Mesendoderm (in vitro differentiated cells): ENCODE measurements at regions not wholly inside any gene's neighbourhood (a gene's known extent, or its start where the extent isn't known, plus 50 kb on each side); places are given as distances from the start of the nearest gene placed in this dataset.
"Not testable (repeated sequence)": the region's sequence is repeated elsewhere in the genome, so short reads cannot be mapped to it uniquely, and the experiment has no call there.

ENCODE experiments used
- DNase-seq: peaks from one replicate; pipeline ENCODE4 v3.0.0; 2013
- H2AK5ac ChIP-seq: 2 replicates; pipeline ENCODE4 v1.6.1; 2013; ENCODE audit warnings: low read length, inconsistent platforms
- H2BK120ac ChIP-seq: 2 replicates; pipeline ENCODE4 v1.6.1; 2013; ENCODE audit warnings: low read depth, mild to moderate bottlenecking, low read length, moderate library complexity, mixed read lengths
- H2BK15ac ChIP-seq: replicated peaks from 2 replicates; pipeline ENCODE4 v1.6.1; 2013; ENCODE audit warnings: low read depth, mild to moderate bottlenecking, moderate library complexity
- H2BK5ac ChIP-seq: 2 replicates; pipeline ENCODE4 v1.6.1; 2013; ENCODE audit warnings: low read length, inconsistent platforms
- H3K18ac ChIP-seq: 2 replicates; pipeline ENCODE4 v1.6.1; 2013; ENCODE audit warnings: mild to moderate bottlenecking, low read length, mixed read lengths
- H3K23ac ChIP-seq: one replicate; pipeline ENCODE4 v1.6.1; 2013; ENCODE audit warnings: low read length
- H3K27ac ChIP-seq: 2 replicates; pipeline ENCODE4 v1.5.1; 2013; ENCODE audit warnings: low read depth, mild to moderate bottlenecking, inconsistent platforms, low read length, moderate library complexity
- H3K27me3 ChIP-seq: 2 replicates; pipeline ENCODE4 v1.6.1; 2013; ENCODE audit warnings: low read length, control low read depth, mild to moderate bottlenecking, inconsistent platforms; ENCODE audit not compliant: insufficient read depth, poor library complexity
- H3K36me3 ChIP-seq: 2 replicates; pipeline ENCODE4 v1.6.1; 2013; ENCODE audit warnings: low read length, inconsistent platforms; ENCODE audit not compliant: control insufficient read depth, insufficient read depth
- H3K4ac ChIP-seq: one replicate; pipeline ENCODE4 v1.6.1; 2013; ENCODE audit warnings: low read depth, mild to moderate bottlenecking, low read length, moderate library complexity
- H3K4me1 ChIP-seq: 2 replicates; pipeline ENCODE4 v1.6.1; 2013; ENCODE audit warnings: low read depth, low read length, inconsistent platforms; ENCODE audit not compliant: control insufficient read depth
- H3K4me2 ChIP-seq: 2 replicates; pipeline ENCODE4 v1.6.1; 2013; ENCODE audit warnings: low read length
- H3K4me3 ChIP-seq: 2 replicates; pipeline ENCODE4 v1.5.1; 2013; ENCODE audit warnings: mild to moderate bottlenecking, low read length
- H3K56ac ChIP-seq: one replicate; pipeline ENCODE4 v1.6.1; 2013; ENCODE audit warnings: low read length
- H3K79me1 ChIP-seq: 2 replicates; pipeline ENCODE4 v1.6.1; 2013; ENCODE audit warnings: low read length, inconsistent platforms
- H3K79me2 ChIP-seq: 2 replicates; pipeline ENCODE4 v1.6.1; 2013; ENCODE audit warnings: mild to moderate bottlenecking, low read length; ENCODE audit not compliant: control insufficient read depth, insufficient read depth
- H3K9ac ChIP-seq: 2 replicates; pipeline ENCODE4 v1.6.1; 2013; ENCODE audit warnings: low read length, inconsistent platforms
- H4K5ac ChIP-seq: one replicate; pipeline ENCODE4 v1.6.1; 2013; ENCODE audit warnings: low read length
- H4K8ac ChIP-seq: one replicate; pipeline ENCODE4 v1.6.1; 2013; ENCODE audit warnings: low read depth, mild to moderate bottlenecking, control low read depth, low read length, moderate library complexity
- WGBS: extraction: QIAGEN DNeasy Blood & Tissue Kit; methylation state at CpG from one replicate; pipeline ENCODE4 v1.1.7; 2013; ENCODE audit warnings: low lambda C conversion rate, missing lambda C conversion rate; ENCODE audit not compliant: insufficient coverage; ENCODE audit errors: extremely low coverage; 5-methylcytosine and 5-hydroxymethylcytosine counted together

DNA sequence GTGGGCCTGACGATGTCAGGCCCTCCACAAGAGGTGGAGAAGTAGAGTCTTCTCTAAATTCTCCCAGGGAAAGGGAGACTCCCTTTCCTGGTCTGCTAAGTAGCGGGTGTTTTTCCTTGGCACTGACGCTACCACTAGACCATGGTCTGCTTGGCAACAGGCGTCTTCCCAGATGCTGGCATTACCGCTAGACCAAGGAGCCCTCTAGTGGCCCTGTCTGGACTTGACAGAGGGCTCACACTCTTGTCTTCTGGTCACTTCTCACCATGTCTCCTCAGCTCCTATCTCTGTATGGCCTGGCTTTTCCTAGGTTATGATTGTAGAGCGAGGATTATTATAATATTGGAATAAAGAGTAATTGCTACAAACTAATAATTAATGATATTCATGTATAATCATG lies 51.1 kb upstream of the RASSF6 start:
- H3K79me1 ChIP-seq, H3K79me2 ChIP-seq, H2BK15ac ChIP-seq, H3K27ac ChIP-seq, H3K36me3 ChIP-seq, H3K4me2 ChIP-seq, DNase-seq, H3K18ac ChIP-seq, H2BK120ac ChIP-seq, H3K27me3 ChIP-seq, H3K9ac ChIP-seq, H2BK5ac ChIP-seq, H3K4me3 ChIP-seq, H3K4me1 ChIP-seq, H2AK5ac ChIP-seq, H3K23ac ChIP-seq, H4K5ac ChIP-seq, H3K4ac ChIP-seq, H3K56ac ChIP-seq, H4K8ac ChIP-seq: not testable (repeated sequence)
- no CpG with 5 or more reads among the region's 6 CpGs for WGBS

DNA sequence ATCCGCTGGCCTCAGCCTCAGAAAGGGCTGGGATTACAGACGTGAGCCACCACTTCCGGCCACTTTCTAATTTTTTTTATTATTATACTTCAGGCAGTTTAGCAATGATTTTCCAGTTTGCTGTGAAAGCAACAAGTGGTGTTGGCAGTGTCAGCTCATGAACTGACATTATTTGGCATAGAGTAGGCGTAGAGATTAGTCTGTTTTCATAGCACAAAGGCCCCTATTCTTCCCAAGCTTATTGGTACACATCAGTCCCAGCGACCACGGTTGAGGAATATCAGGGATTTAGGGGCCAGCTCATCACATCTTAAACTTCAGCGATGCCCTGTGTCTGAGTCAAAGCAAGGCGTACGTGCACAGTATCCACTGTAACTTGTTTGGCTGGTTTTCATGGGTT lies 53.0 kb upstream of the RASSF6 start:
- Histone ChIP-seq H4K8ac (no peak overlapping the region), H2BK120ac (no peak overlapping the region), H3K4me1 (no peaks in the 10 kb centered on the region), H3K27me3 (no peaks in the 10 kb centered on the region), H3K4ac (no peak overlapping the region), H3K79me2 (no peaks in the 10 kb centered on the region), H3K4me2 (no peak overlapping the region), H2BK5ac (no peak overlapping the region), H3K18ac (no peak overlapping the region), H3K56ac (no peak overlapping the region), H3K23ac (no peak overlapping the region), H2AK5ac (no peak overlapping the region), H3K36me3 (no peaks in the 10 kb centered on the region), H4K5ac (no peak overlapping the region), H3K27ac (no peak overlapping the region), H3K9ac (no peak overlapping the region), H2BK15ac (no peak overlapping the region), H3K4me3 (no peak overlapping the region), H3K79me1 (no peaks in the 10 kb centered on the region)
- no CpG with 5 or more reads among the region's 9 CpGs for WGBS
- no peak for DNase-seq

DNA sequence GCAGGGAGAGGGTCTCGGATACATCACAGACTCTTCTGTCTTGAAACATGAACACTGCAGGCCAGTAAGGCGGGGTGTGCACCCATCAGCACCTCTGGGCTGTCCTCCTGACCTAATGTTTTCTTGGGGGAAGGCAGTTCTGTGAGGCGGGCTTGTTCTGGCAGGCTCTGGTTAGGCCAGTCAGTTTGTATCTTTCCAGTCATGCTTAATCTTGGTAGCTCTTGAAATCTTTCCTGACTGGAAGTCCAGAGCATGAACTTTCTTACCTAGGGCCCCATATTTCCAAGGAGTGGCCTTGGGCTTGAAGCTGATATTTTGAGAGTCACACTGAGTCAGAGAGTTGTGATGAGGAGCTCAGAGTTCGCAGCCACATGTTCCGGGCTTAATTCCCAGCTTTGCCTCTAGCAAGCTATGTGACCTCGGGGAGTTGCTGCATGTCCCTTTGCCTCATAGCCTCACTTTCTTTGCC lies 54.2 kb upstream of the RASSF6 start:
- Histone ChIP-seq H2BK15ac (no peak overlapping the region), H3K79me2 (no peaks in the 10 kb centered on the region), H4K8ac (no peak overlapping the region), H3K27ac (no peak overlapping the region), H2BK120ac (no peak overlapping the region), H3K79me1 (no peaks in the 10 kb centered on the region), H2BK5ac (no peak overlapping the region), H3K4ac (no peak overlapping the region), H3K4me3 (no peak overlapping the region), H3K9ac (no peak overlapping the region), H3K23ac (no peak overlapping the region), H3K56ac (no peak overlapping the region), H3K27me3 (no peaks in the 10 kb centered on the region), H3K18ac (no peak overlapping the region), H3K36me3 (no peaks in the 10 kb centered on the region), H4K5ac (no peak overlapping the region), H3K4me2 (no peak overlapping the region), H3K4me1 (no peaks in the 10 kb centered on the region), H2AK5ac (no peak overlapping the region)
- WGBS = no CpG with 5 or more reads among the region's 6 CpGs
- DNase-seq = no peak

DNA sequence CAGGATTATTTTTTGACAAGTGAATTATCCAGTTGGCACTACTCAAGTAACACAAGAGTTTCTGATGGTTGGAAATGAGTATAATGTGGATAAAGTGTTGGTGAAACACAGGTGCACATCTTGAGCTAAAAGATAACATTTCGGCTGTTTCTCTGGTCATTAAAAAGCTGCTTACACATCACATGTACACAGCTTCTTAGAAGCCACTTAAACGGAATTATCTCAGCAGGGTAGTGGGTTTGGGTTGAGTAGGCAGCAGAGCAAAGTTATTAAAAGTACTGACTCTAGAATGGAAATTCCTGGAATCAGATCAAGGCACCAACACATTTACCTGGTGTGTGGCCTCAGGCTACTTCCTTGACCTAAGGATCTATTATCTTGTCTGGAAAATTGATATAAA lies 55.4 kb upstream of the RASSF6 start:
- H3K27ac ChIP-seq = no peak overlapping the region
- WGBS = no CpG with 5 or more reads among the region's 2 CpGs
- H3K4ac ChIP-seq = no peak overlapping the region
- H2BK120ac ChIP-seq = no peak overlapping the region
- no peak overlapping the region for H3K18ac ChIP-seq
- H2BK15ac ChIP-seq = no peak overlapping the region
- no peak overlapping the region for H3K23ac ChIP-seq
- H3K9ac ChIP-seq = no peak overlapping the region
- no peak for DNase-seq
- H3K79me1 ChIP-seq = no peaks in the 10 kb centered on the region
- H3K4me1 ChIP-seq = no peaks in the 10 kb centered on the region
- no peaks in the 10 kb centered on the region for H3K27me3 ChIP-seq
- no peaks in the 10 kb centered on the region for H3K36me3 ChIP-seq
- H2BK5ac ChIP-seq = no peak overlapping the region
- H3K4me3 ChIP-seq = no peak overlapping the region
- H4K5ac ChIP-seq = no peak overlapping the region
- no peak overlapping the region for H3K56ac ChIP-seq
- H4K8ac ChIP-seq = no peak overlapping the region
- H3K4me2 ChIP-seq = no peak overlapping the region
- no peak overlapping the region for H2AK5ac ChIP-seq
- no peaks in the 10 kb centered on the region for H3K79me2 ChIP-seq

DNA sequence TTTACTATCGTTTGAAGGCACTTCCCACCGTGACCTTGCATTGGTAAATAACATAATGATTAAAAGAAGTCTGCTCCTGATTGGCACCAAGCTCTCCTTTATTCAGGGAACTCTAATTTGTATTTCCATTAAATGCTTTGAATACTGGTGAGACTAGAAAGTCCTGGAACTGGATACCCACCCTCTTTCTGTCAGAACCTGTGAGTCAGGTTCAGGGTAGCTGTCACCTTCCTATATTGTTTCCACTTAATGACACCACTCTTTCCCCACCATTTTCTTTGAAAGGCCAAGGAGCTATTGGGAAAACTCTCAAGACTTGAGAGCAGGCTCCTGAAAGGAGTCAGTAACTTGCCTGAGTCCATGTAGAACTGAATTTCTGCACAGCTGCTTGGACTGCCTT lies 55.9 kb upstream of the RASSF6 start:
- Histone ChIP-seq H3K27me3 (no peaks in the 10 kb centered on the region), H3K4ac (no peak overlapping the region), H3K56ac (no peak overlapping the region), H3K4me2 (no peak overlapping the region), H2AK5ac (no peak overlapping the region), H2BK120ac (no peak overlapping the region), H4K5ac (no peak overlapping the region), H3K36me3 (no peaks in the 10 kb centered on the region), H3K27ac (no peak overlapping the region), H3K79me1 (no peaks in the 10 kb centered on the region), H3K23ac (no peak overlapping the region), H3K9ac (no peak overlapping the region), H2BK5ac (no peak overlapping the region), H3K4me3 (no peak overlapping the region), H3K18ac (no peak overlapping the region), H4K8ac (no peak overlapping the region), H3K79me2 (no peaks in the 10 kb centered on the region), H3K4me1 (no peaks in the 10 kb centered on the region), H2BK15ac (no peak overlapping the region)
- DNase-seq = no peak
- WGBS = no CpG with 5 or more reads among the region's 2 CpGs

DNA sequence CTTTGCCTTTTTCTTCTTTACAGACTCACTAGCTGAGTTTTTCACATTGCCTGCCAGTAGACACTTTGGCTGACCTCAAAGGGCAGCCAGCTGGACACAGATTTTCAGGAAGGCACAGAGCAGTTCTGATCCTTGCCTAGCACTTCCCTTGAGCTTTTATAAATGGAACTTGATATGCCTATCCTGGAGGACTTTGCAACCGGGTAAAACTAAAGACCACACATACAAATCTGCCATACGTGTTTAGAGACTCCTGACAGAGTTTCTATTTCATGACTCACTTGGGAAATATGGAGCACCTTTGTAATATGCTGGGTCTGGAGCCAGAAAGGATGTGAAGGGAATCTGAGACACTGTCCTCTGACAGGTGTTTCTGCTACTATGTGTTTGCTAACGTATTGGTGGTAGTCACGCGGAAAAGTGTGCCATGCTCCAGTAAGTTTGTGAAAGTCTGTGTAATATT lies 56.7 kb upstream of the RASSF6 start:
- Histone ChIP-seq H3K4ac (no peak overlapping the region), H4K8ac (no peak overlapping the region), H3K56ac (no peak overlapping the region), H2BK15ac (no peak overlapping the region), H3K79me2 (no peaks in the 10 kb centered on the region), H2BK5ac (no peak overlapping the region), H2AK5ac (no peak overlapping the region), H3K23ac (no peak overlapping the region), H3K18ac (no peak overlapping the region), H3K4me1 (no peaks in the 10 kb centered on the region), H3K9ac (no peak overlapping the region), H3K4me3 (no peak overlapping the region), H3K36me3 (no peaks in the 10 kb centered on the region), H3K4me2 (no peak overlapping the region), H3K79me1 (no peaks in the 10 kb centered on the region), H4K5ac (no peak overlapping the region), H3K27me3 (no peaks in the 10 kb centered on the region), H2BK120ac (no peak overlapping the region), H3K27ac (no peak overlapping the region)
- no peak for DNase-seq
- no CpG with 5 or more reads among the region's 5 CpGs for WGBS
